GM12875 (cell line): ENCODE measurements at regions not wholly inside any gene's neighbourhood (a gene's known extent, or its start where the extent isn't known, plus 50 kb on each side); places are given as distances from the start of the nearest gene placed in this dataset.

ENCODE experiments used
- H3K4me3 ChIP-seq: one replicate; pipeline ENCODE4 v1.5.1; 2011; ENCODE audit warnings: low read depth, low read length, control low read depth
- CTCF ChIP-seq: IDR thresholded peaks from 2 replicates; pipeline ENCODE4 v1.5.1; 2011; ENCODE audit warnings: low read depth, mild to moderate bottlenecking, control low read depth, inconsistent platforms, low read length, moderate library complexity, borderline replicate concordance; ENCODE audit not compliant: insufficient read depth

GRCh38 chr2:120793682-120794403 lies 58.2 kb downstream of the GLI2 start:
- no peak overlapping the region for H3K4me3 ChIP-seq
- no peak for TF ChIP-seq CTCF

GRCh38 chr2:120794716-120795115 lies 59.0 kb downstream of the GLI2 start:
- H3K4me3 ChIP-seq = no peak overlapping the region
- TF ChIP-seq CTCF = no peak

- no peak for TF ChIP-seq CTCF
- H3K4me3 ChIP-seq = no peak overlapping the region
Measured at GRCh38 chr2:120796094-120796493, 60.4 kb downstream of the GLI2 start.

- no peak for TF ChIP-seq CTCF
- no peak overlapping the region for H3K4me3 ChIP-seq
Measured at GRCh38 chr2:120797421-120798221, 62.0 kb downstream of the GLI2 start.

GRCh38 chr2:120798567-120799247 lies 63.0 kb downstream of the GLI2 start:
- no peak overlapping the region for H3K4me3 ChIP-seq
- TF ChIP-seq CTCF = no peak

- TF ChIP-seq CTCF = no peak
- no peak overlapping the region for H3K4me3 ChIP-seq
Measured at GRCh38 chr2:120802158-120802557, 66.5 kb downstream of the GLI2 start.
